Right lobe of liver (tissue), 4 donors: ENCODE measurements at regions not wholly inside any gene's neighbourhood (a gene's known extent, or its start where the extent isn't known, plus 50 kb on each side); places are given as distances from the start of the nearest gene placed in this dataset.

Experiments
- CTCF ChIP-seq, 4 donors: fragments of 200-600 bp in 3 of 4; fragments of 450-650 bp in 1 of 4; IDR thresholded peaks; one replicate each; pipeline versions ENCODE4 v1.5.1 to v1.8.0; 2016 to 2022; ENCODE audit warnings: antibody characterized with exemption in 4 of 4, mild to moderate bottlenecking in 2 of 4
- POLR2A ChIP-seq: fragments of 450-650 bp; IDR thresholded peaks from one replicate; pipeline ENCODE4 v1.6.1; 2017; ENCODE audit warnings: antibody characterized with exemption, mild to moderate bottlenecking
- donor health status: DM: no; HTN: no; CAD: no.
- donor health status: DM: no; HTN: no; CAD: no.
- donor health status: DM: no; HTN: yes; CAD: no.

GRCh38 chr2:120983344-120983743 lies 247.7 kb downstream of the GLI2 start:
- TF ChIP-seq CTCF (IDR thresholded peaks at IDR 0.05) (no peak), POLR2A (no peak)
